ENCODE measurements at regions not wholly inside any gene's neighbourhood (a gene's known extent, or its start where the extent isn't known, plus 50 kb on each side); places are given as distances from the start of the nearest gene placed in this dataset.
"Not testable (repeated sequence)": the region's sequence is repeated elsewhere in the genome, so short reads cannot be mapped to it uniquely, and the experiment has no call there.

DNA sequence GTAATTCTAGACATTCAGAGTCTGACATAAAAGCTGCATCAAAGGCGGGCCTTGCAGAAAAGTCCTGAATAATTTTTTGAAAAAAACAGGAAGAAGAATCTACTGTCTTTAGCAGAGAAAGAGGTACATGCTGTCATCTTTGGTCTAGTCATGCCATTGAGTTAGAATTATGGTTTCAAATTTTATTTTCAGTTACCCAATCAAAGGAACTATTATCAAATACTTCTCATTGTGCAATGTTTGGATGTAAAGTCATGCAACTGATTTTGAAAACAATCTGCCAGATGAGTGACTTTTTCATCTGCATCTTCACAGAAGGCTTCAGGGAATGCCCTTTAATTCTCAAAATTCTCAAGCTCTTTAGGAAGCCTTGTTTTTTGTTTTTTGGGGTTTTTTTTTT lies 803.5 kb downstream of the FLRT2 start:
- DNase-seq (ENCODE audit: extremely low spot score, unreplicated experiment), result no peak
- Mint-ChIP-seq H3K27ac (ENCODE audit: unreplicated experiment) (no peak overlapping the region), H3K27me3 (ENCODE audit: unreplicated experiment) (no peaks in the 10 kb centered on the region), H3K4me1 (ENCODE audit: unreplicated experiment) (peaks cover 3% of the 10 kb centered on the region), H3K36me3 (ENCODE audit: unreplicated experiment) (no peaks in the 10 kb centered on the region), H3K4me3 (ENCODE audit: unreplicated experiment) (no peak overlapping the region), H3K9me3 (ENCODE audit: unreplicated experiment) (peaks cover 4% of the 10 kb centered on the region)
- TF ChIP-seq, protein P1, sequence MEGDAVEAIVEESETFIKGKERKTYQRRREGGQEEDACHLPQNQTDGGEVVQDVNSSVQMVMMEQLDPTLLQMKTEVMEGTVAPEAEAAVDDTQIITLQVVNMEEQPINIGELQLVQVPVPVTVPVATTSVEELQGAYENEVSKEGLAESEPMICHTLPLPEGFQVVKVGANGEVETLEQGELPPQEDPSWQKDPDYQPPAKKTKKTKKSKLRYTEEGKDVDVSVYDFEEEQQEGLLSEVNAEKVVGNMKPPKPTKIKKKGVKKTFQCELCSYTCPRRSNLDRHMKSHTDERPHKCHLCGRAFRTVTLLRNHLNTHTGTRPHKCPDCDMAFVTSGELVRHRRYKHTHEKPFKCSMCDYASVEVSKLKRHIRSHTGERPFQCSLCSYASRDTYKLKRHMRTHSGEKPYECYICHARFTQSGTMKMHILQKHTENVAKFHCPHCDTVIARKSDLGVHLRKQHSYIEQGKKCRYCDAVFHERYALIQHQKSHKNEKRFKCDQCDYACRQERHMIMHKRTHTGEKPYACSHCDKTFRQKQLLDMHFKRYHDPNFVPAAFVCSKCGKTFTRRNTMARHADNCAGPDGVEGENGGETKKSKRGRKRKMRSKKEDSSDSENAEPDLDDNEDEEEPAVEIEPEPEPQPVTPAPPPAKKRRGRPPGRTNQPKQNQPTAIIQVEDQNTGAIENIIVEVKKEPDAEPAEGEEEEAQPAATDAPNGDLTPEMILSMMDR (IDR thresholded peaks at IDR 0.05), result no peak

DNA sequence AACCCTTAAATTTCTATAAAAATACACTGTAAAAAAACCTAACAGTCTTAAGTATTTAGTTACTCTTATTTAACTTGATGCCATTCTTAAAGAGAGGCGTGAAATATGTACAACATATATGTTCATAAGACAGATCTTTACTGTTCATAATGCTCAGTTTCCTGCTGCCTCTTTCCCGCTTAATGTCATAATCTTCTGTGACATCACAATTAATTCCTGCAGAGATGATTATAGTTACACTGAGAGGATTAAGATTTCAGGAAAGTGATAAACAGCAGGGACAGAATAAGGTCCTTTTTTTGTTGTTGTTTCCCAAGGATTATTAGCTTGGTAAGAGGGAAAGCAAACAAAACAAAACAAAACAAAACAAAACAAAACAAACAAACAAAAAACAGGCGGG lies 801.4 kb downstream of the FLRT2 start:
- H3K27ac Mint-ChIP-seq (ENCODE audit: unreplicated experiment), result no peak overlapping the region
- H3K9me3 Mint-ChIP-seq (ENCODE audit: unreplicated experiment), result no peaks in the 10 kb centered on the region
- no peak for DNase-seq (ENCODE audit: extremely low spot score, unreplicated experiment)
- no peaks in the 10 kb centered on the region for H3K27me3 Mint-ChIP-seq (ENCODE audit: unreplicated experiment)
- no peak overlapping the region for H3K4me3 Mint-ChIP-seq (ENCODE audit: unreplicated experiment)
- TF ChIP-seq, protein P1 (IDR thresholded peaks at IDR 0.05), result no peak
- H3K36me3 Mint-ChIP-seq (ENCODE audit: unreplicated experiment), result no peaks in the 10 kb centered on the region
- H3K4me1 Mint-ChIP-seq (ENCODE audit: unreplicated experiment), result no peaks in the 10 kb centered on the region

DNA sequence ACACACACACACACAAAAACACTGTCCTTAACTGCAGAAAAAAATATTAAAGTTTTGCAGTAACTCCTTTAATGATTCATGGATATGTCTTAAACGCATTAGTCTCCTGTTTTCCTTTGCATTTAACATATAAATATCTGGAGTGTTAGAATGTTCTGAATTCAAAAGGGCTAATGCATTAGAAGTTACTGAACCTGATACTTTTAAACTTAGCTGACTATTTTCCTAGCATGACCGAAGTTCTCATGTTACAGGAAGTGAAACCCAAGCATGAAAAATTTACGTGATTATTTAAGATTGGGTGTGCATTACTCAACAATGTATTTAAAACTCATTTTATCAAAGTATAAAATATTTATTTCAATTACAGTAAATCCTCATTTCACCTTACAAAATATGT lies 791.2 kb downstream of the FLRT2 start:
- H3K27ac Mint-ChIP-seq (ENCODE audit: unreplicated experiment), result peak overlapping the region; percentile 69
- H3K4me1 Mint-ChIP-seq (ENCODE audit: unreplicated experiment), result peaks cover 18% of the 10 kb centered on the region
- no peak for DNase-seq (ENCODE audit: extremely low spot score, unreplicated experiment)
- H3K4me3 Mint-ChIP-seq (ENCODE audit: unreplicated experiment), result no peak overlapping the region
- H3K27me3 Mint-ChIP-seq (ENCODE audit: unreplicated experiment), result no peaks in the 10 kb centered on the region
- no peaks in the 10 kb centered on the region for H3K36me3 Mint-ChIP-seq (ENCODE audit: unreplicated experiment)
- TF ChIP-seq, protein P1 (IDR thresholded peaks at IDR 0.05), result no peak
- peaks cover 3% of the 10 kb centered on the region for H3K9me3 Mint-ChIP-seq (ENCODE audit: unreplicated experiment)

DNA sequence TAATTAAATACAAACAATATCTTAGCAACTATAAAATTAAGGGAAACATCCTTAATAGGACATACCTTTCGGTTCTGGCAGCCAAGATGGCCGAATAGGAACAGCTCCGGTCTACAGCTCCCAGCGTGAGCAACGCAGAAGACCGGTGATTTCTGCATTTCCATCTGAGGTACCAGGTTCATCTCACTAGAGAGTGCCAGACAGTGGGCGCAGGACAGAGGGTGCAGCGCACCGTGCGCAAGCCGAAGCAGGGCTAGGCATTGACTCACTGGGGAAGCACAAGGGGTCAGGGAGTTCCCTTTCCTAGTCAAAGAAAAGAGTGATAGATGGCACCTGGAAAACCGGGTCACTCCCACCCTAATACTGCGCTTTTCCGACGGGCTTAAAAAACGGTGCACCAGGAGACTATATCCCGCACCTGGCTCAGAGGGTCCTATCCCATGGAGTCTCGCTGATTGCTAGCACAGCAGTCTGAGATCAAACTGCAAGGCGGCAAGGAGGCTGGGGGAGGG lies 782.3 kb downstream of the FLRT2 start:
- H3K36me3 Mint-ChIP-seq (ENCODE audit: unreplicated experiment); H3K9me3 Mint-ChIP-seq (ENCODE audit: unreplicated experiment); H3K4me3 Mint-ChIP-seq (ENCODE audit: unreplicated experiment); H3K27me3 Mint-ChIP-seq (ENCODE audit: unreplicated experiment); DNase-seq (ENCODE audit: extremely low spot score, unreplicated experiment); H3K27ac Mint-ChIP-seq (ENCODE audit: unreplicated experiment); H3K4me1 Mint-ChIP-seq (ENCODE audit: unreplicated experiment): not testable (repeated sequence)

DNA sequence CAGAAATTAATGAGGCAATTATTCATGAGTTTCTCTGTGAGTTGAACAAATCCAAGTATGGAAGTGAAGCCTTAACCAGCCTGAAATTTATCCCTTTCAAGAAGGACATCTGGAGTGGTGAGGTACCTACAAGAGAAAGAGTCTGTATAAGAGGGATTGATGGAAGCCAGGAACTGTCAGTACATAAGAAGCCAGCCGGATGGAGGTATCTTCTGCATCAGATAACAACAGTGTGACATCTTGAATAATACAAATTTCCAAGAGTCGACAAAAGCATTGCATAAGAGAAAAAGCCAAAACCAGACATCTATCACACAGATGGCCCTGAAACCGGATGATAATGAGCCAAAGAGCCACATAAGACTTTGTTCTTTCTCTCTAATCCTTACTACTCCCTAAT lies 781.2 kb downstream of the FLRT2 start:
- Mint-ChIP-seq H3K27me3 (ENCODE audit: unreplicated experiment) (no peaks in the 10 kb centered on the region), H3K4me1 (ENCODE audit: unreplicated experiment) (no peaks in the 10 kb centered on the region), H3K27ac (ENCODE audit: unreplicated experiment) (no peak overlapping the region), H3K36me3 (ENCODE audit: unreplicated experiment) (peaks cover 1% of the 10 kb centered on the region), H3K4me3 (ENCODE audit: unreplicated experiment) (no peak overlapping the region), H3K9me3 (ENCODE audit: unreplicated experiment) (peaks cover 7% of the 10 kb centered on the region)
- DNase-seq (ENCODE audit: extremely low spot score, unreplicated experiment), result no peak
- TF ChIP-seq, protein P1 (IDR thresholded peaks at IDR 0.05), result no peak

DNA sequence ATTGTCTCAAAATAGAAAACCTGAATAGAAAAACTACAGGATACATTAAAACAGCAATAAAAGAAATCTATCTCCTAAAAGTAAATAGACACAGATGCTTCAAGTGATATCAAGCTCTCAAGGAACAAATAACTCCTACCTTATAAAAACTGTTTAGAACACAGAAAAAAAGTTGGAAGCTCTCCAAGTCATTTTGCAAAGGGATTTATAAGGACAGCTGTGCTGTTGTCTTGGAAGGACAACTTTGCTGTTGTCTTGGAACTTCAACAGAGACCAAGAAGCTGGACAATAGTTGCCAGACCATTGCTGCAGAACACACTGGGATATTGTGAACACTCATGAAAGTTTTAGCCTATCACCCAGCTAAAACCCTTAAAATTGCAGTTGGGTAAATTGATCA lies 780.7 kb downstream of the FLRT2 start:
- no peak overlapping the region for H3K4me3 Mint-ChIP-seq (ENCODE audit: unreplicated experiment)
- DNase-seq (ENCODE audit: extremely low spot score, unreplicated experiment), result no peak
- TF ChIP-seq, protein P1 (IDR thresholded peaks at IDR 0.05), result no peak
- H3K27ac Mint-ChIP-seq (ENCODE audit: unreplicated experiment), result no peak overlapping the region
- H3K9me3 Mint-ChIP-seq (ENCODE audit: unreplicated experiment), result peaks cover 7% of the 10 kb centered on the region
- no peaks in the 10 kb centered on the region for H3K4me1 Mint-ChIP-seq (ENCODE audit: unreplicated experiment)
- peaks cover 1% of the 10 kb centered on the region for H3K36me3 Mint-ChIP-seq (ENCODE audit: unreplicated experiment)
- H3K27me3 Mint-ChIP-seq (ENCODE audit: unreplicated experiment), result no peaks in the 10 kb centered on the region

Measured in osteocyte (in vitro differentiated cells).